ENCODE measurements at regions not wholly inside any gene's neighbourhood (a gene's known extent, or its start where the extent isn't known, plus 50 kb on each side); places are given as distances from the start of the nearest gene placed in this dataset.
A peak's percentile ranks its signal among the peaks of the same experiment; 100 is the strongest.

GRCh38 chr2:228344531-228344930 is 163.0 kb upstream of the SPHKAP start:
- in situ Hi-C loops (cut with HindIII; ENCODE audit: extremely low pct_ligation_motif_present, low pct_unique_long_range_greater_than_20kb), result no loop called here

GRCh38 chr2:228339525-228339924 is 158.0 kb upstream of the SPHKAP start:
- Histone ChIP-seq H3K27ac (ENCODE audit: extremely low read length, insufficient read depth, low read length) (no peak overlapping the region), H3K4me3 (replicated peaks in 1 of 3; ENCODE audit: insufficient read depth in 1 of 3, low read depth in 2 of 3, low read length in 3 of 3) (no peak overlapping the region), H3K36me3 (replicated peaks in 1 of 2; ENCODE audit: control insufficient read depth in 1 of 2, insufficient read depth in 2 of 2, low read length in 2 of 2) (no peaks in the 10 kb centered on the region), H2AFZ (ENCODE audit: low read length) (no peak overlapping the region), H3K9ac (ENCODE audit: insufficient read depth, low read depth, low read length) (no peak overlapping the region), H3K79me2 (ENCODE audit: insufficient read depth, low read length) (no peaks in the 10 kb centered on the region), H3K27me3 (ENCODE audit: control insufficient read depth in 1 of 2, insufficient read depth in 2 of 2, low read length in 2 of 2) (no peaks in the 10 kb centered on the region), H3K9me3 (ENCODE audit: low read length) (peaks cover 88% of the 10 kb centered on the region), H3K4me2 (ENCODE audit: low read depth, low read length) (no peak overlapping the region), H3K4me1 (ENCODE audit: insufficient read depth, low read length) (no peaks in the 10 kb centered on the region), H4K20me1 (ENCODE audit: insufficient read depth, low read length) (no peaks in the 10 kb centered on the region)
- intact Hi-C loops (cut with micrococcal nuclease; ENCODE audit: unreplicated experiment) (no loop called here), in situ Hi-C loops (cut with HindIII; ENCODE audit: extremely low pct_ligation_motif_present, low pct_unique_long_range_greater_than_20kb) (no loop called here)
- BruUV-seq (replicated peaks), result no TSS peak
- ChIA-PET POLR2A (no interaction called here), CTCF (ENCODE audit: low intra/inter-chr PET ratio, low total read pairs) (no interaction called here)
- TF ChIP-seq ZNF251 (CRISPR knock-in tag; IDR thresholded peaks at IDR 0.05) (no peak), ZNF317 (CRISPR knock-in tag; IDR thresholded peaks at IDR 0.05) (peak; percentile 91)
- DNase-seq (ENCODE audit: low spot score) (no peak), FAIRE-seq (no peak), ATAC-seq (no peak)

More at GRCh38 chr2:228344531-228344930, 163.0 kb upstream of the SPHKAP start:
- no peak for DNase-seq (ENCODE audit: low spot score)
- TF ChIP-seq CENPT (CRISPR knock-in tag; IDR thresholded peaks at IDR 0.05; ENCODE audit: low read depth) (no peak), ZNF101 (CRISPR knock-in tag; IDR thresholded peaks at IDR 0.05; ENCODE audit: borderline replicate concordance, low read depth) (no peak), PBX3 (CRISPR knock-in tag; IDR thresholded peaks at IDR 0.05; ENCODE audit: borderline replicate concordance) (no peak), KLF12 (CRISPR knock-in tag; IDR thresholded peaks at IDR 0.05; ENCODE audit: borderline replicate concordance) (no peak), CBFB (CRISPR knock-in tag; IDR thresholded peaks at IDR 0.05) (no peak), RFXAP (CRISPR knock-in tag; IDR thresholded peaks at IDR 0.05; ENCODE audit: borderline replicate concordance) (no peak)
- Histone ChIP-seq H3K27me3 (ENCODE audit: control insufficient read depth in 1 of 2, insufficient read depth in 2 of 2, low read length in 2 of 2) (no peaks in the 10 kb centered on the region), H2AFZ (ENCODE audit: low read length) (no peak overlapping the region), H3K4me1 (ENCODE audit: insufficient read depth, low read length) (no peaks in the 10 kb centered on the region), H3K4me3 (replicated peaks in 1 of 3; ENCODE audit: insufficient read depth in 1 of 3, low read depth in 2 of 3, low read length in 3 of 3) (no peak overlapping the region), H3K79me2 (ENCODE audit: insufficient read depth, low read length) (no peaks in the 10 kb centered on the region), H3K4me2 (ENCODE audit: low read depth, low read length) (no peak overlapping the region), H4K20me1 (ENCODE audit: insufficient read depth, low read length) (no peaks in the 10 kb centered on the region), H3K36me3 (replicated peaks in 1 of 2; ENCODE audit: control insufficient read depth in 1 of 2, insufficient read depth in 2 of 2, low read length in 2 of 2) (no peaks in the 10 kb centered on the region), H3K27ac (ENCODE audit: extremely low read length, insufficient read depth, low read length) (no peak overlapping the region), H3K9me3 (ENCODE audit: low read length) (peaks cover 67% of the 10 kb centered on the region), H3K9ac (ENCODE audit: insufficient read depth, low read depth, low read length) (no peak overlapping the region)
- ChIA-PET POLR2A (no interaction called here), CTCF (ENCODE audit: low intra/inter-chr PET ratio, low total read pairs) (no interaction called here)
- no peak for ATAC-seq
- intact Hi-C loops (cut with micrococcal nuclease; ENCODE audit: unreplicated experiment), result no loop called here
- WGBS (ENCODE audit: low lambda C conversion rate), result 0% methylated on average over 2 of the region's 2 CpGs
- no peak for FAIRE-seq
- no TSS peak for BruUV-seq (replicated peaks)

Data from HepG2 (cell line).